GM23248 (cell line): ENCODE measurements at regions not wholly inside any gene's neighbourhood (a gene's known extent, or its start where the extent isn't known, plus 50 kb on each side); places are given as distances from the start of the nearest gene placed in this dataset.

Experiments used
- EZH2 ChIP-seq: fragments of 200-600 bp; sonication (generic); IDR thresholded peaks from 2 replicates; pipeline ENCODE4 v1.6.1; 2018; ENCODE audit warnings: antibody characterized with exemption, mild to moderate bottlenecking; ENCODE audit not compliant: insufficient read depth, poor library complexity, severe bottlenecking
- EZH2phosphoT487 ChIP-seq: fragments of 200-600 bp; sonication (generic); IDR thresholded peaks from 2 replicates; pipeline ENCODE4 v1.6.1; 2018; ENCODE audit warnings: antibody characterized with exemption, moderate library complexity, mild to moderate bottlenecking, low read depth; ENCODE audit not compliant: insufficient read depth

DNA sequence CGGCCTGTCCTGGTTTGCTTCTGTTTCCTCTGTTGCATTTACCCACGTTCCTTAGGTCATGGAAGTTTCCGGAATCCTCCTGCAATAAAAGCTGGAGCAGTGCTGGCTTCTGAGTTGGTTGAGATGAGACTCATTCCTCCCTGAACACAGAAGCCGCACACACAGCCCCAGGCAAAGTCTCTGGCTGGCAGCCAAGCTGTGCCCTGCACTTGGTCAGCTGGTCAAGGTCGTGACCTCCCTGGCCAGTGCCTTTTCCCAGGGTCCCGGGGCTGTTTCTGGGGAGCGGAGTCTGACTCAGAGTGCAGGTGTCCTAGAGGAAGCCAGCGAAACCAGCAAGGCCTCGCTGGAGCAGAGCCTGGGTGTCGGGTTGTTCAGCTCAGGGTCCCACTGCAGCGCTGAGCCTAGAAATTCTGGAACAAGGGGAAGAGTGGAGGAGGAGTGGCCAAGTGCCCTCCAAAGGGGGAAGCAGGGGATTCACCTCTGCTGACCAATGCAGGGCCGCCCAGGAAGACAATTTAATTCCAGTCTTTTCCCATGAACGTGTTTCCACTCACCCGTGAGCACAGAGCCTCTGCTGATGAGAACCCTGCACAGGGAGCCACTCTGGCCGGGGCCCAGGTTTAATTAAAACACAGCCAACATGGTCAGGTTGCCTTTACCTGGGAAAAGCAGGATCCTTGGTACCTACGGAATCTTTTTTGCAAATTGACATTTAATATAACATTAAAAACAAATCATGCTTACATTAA, 245.5 kb upstream of the PPP2R2D start:
- TF ChIP-seq EZH2 (no peak), EZH2phosphoT487 (no peak)
